ENCODE measurements at regions not wholly inside any gene's neighbourhood (a gene's known extent, or its start where the extent isn't known, plus 50 kb on each side); places are given as distances from the start of the nearest gene placed in this dataset.

- DNase-seq (ENCODE audit: low read depth), result no peak
Observed at GRCh38 chr18:38321262-38321661, 755.7 kb upstream of the CELF4 start.

- DNase-seq (ENCODE audit: low read depth), result no peak
Observed at GRCh38 chr18:38318416-38318815, 752.8 kb upstream of the CELF4 start.

- DNase-seq (ENCODE audit: low read depth), result no peak
Observed at GRCh38 chr18:38313831-38314230, 748.2 kb upstream of the CELF4 start.

GRCh38 chr18:38312532-38312931 lies 746.9 kb upstream of the CELF4 start:
- no peak for DNase-seq (ENCODE audit: low read depth)

GRCh38 chr18:38310936-38311335 lies 745.3 kb upstream of the CELF4 start:
- DNase-seq (ENCODE audit: low read depth), result no peak

GRCh38 chr18:38307914-38308313 lies 742.3 kb upstream of the CELF4 start:
- no peak for DNase-seq (ENCODE audit: low read depth)

GRCh38 chr18:38305961-38306360 lies 740.4 kb upstream of the CELF4 start:
- DNase-seq (ENCODE audit: low read depth), result no peak

- no peak for DNase-seq (ENCODE audit: low read depth)
Observed at GRCh38 chr18:38301621-38302020, 736.0 kb upstream of the CELF4 start.

- no peak for DNase-seq (ENCODE audit: low read depth)
Observed at GRCh38 chr18:38297910-38298309, 732.3 kb upstream of the CELF4 start.

GRCh38 chr18:38290229-38290628 lies 724.6 kb upstream of the CELF4 start:
- DNase-seq (ENCODE audit: low read depth), result no peak

GRCh38 chr18:38284972-38285371 lies 719.4 kb upstream of the CELF4 start:
- no peak for DNase-seq (ENCODE audit: low read depth)

- DNase-seq (ENCODE audit: low read depth), result no peak
Observed at GRCh38 chr18:38263066-38263465, 697.5 kb upstream of the CELF4 start.

- no peak for DNase-seq (ENCODE audit: low read depth)
Observed at GRCh38 chr18:38262661-38263060, 697.1 kb upstream of the CELF4 start.

- no peak for DNase-seq (ENCODE audit: low read depth)
Observed at GRCh38 chr18:38257661-38258060, 692.1 kb upstream of the CELF4 start.

- no peak for DNase-seq (ENCODE audit: low read depth)
Observed at GRCh38 chr18:38256366-38256765, 690.8 kb upstream of the CELF4 start.

- no peak for DNase-seq (ENCODE audit: low read depth)
Observed at GRCh38 chr18:38250971-38251370, 685.4 kb upstream of the CELF4 start.

- no peak for DNase-seq (ENCODE audit: low read depth)
Observed at GRCh38 chr18:38244480-38244879, 678.9 kb upstream of the CELF4 start.

GRCh38 chr18:38243291-38243690 lies 677.7 kb upstream of the CELF4 start:
- no peak for DNase-seq (ENCODE audit: low read depth)

- no peak for DNase-seq (ENCODE audit: low read depth)
Observed at GRCh38 chr18:38241736-38242135, 676.1 kb upstream of the CELF4 start.

GRCh38 chr18:38241216-38241615 lies 675.6 kb upstream of the CELF4 start:
- DNase-seq (ENCODE audit: low read depth), result no peak

GRCh38 chr18:38239606-38240005 lies 674.0 kb upstream of the CELF4 start:
- DNase-seq (ENCODE audit: low read depth), result no peak

GRCh38 chr18:38237796-38238195 lies 672.2 kb upstream of the CELF4 start:
- no peak for DNase-seq (ENCODE audit: low read depth)

- DNase-seq (ENCODE audit: low read depth), result no peak
Observed at GRCh38 chr18:38221476-38222100, 656.0 kb upstream of the CELF4 start.

GRCh38 chr18:38198956-38199355 lies 633.4 kb upstream of the CELF4 start:
- no peak for DNase-seq (ENCODE audit: low read depth)

GRCh38 chr18:38198526-38198925 lies 632.9 kb upstream of the CELF4 start:
- DNase-seq (ENCODE audit: low read depth), result no peak

All from EH (cell line).